H1 (cell line): ENCODE measurements at regions not wholly inside any gene's neighbourhood (a gene's known extent, or its start where the extent isn't known, plus 50 kb on each side); places are given as distances from the start of the nearest gene placed in this dataset.

Experiments used
- CTCF ChIA-PET: fragments of 300-600 bp; sonication (Branson Sonifier 250); formaldehyde crosslinking; loops from one replicate; lab custom pipeline; 2021; ENCODE audit not compliant: partially characterized antibody; lab: Charles Lee
- POLR2A ChIA-PET: fragments of 300-600 bp; sonication (Branson Sonifier 250); formaldehyde crosslinking; loops from one replicate; lab custom pipeline; 2021; ENCODE audit warnings: inconsistent platforms; ENCODE audit not compliant: partially characterized antibody; lab: Charles Lee
- DNase-seq, 2 experiments: peaks; one replicate each; pipeline versions ENCODE4 v3.0.0 to v3.0.0-alpha.2; 2010 to 2022; ENCODE audit warnings: low spot score in 2 of 2, low read depth in 1 of 2, mixed read lengths in 1 of 2
- FAIRE-seq: peaks from 2 replicates; lab custom pipeline; 2011; peaks lifted over from hg19 to GRCh38; lab: Jason Lieb, UNC
- H2AFZ ChIP-seq: 2 replicates; pipeline ENCODE4 v1.8.1; 2012; ENCODE audit warnings: low read length, inconsistent platforms
- H2AK5ac ChIP-seq: 2 replicates; pipeline ENCODE4 v1.6.1; 2013; ENCODE audit warnings: low read depth, low read length
- H2BK120ac ChIP-seq: replicated peaks from 2 replicates; pipeline ENCODE3; 2013; ENCODE audit warnings: low read depth, low read length, inconsistent platforms
- H2BK12ac ChIP-seq: 2 replicates; pipeline ENCODE4 v1.6.1; 2013; ENCODE audit warnings: low read depth, low read length
- H2BK15ac ChIP-seq: 2 replicates; pipeline ENCODE4 v1.6.1; 2013; ENCODE audit warnings: low read length
- H2BK20ac ChIP-seq: 2 replicates; pipeline ENCODE4 v1.6.1; 2013; ENCODE audit warnings: low read length
- H2BK5ac ChIP-seq: 2 replicates; pipeline ENCODE4 v1.6.1; 2013; ENCODE audit warnings: low read depth, low read length
- H3K14ac ChIP-seq: 2 replicates; pipeline ENCODE4 v1.6.1; 2013; ENCODE audit warnings: inconsistent platforms; ENCODE audit not compliant: insufficient read length
- H3K18ac ChIP-seq: 2 replicates; pipeline ENCODE4 v1.6.1; 2013; ENCODE audit warnings: low read length; ENCODE audit errors: extremely low read depth
- H3K23ac ChIP-seq: 2 replicates; pipeline ENCODE4 v1.6.1; 2013; ENCODE audit warnings: inconsistent platforms; ENCODE audit not compliant: insufficient read length
- H3K23me2 ChIP-seq: 2 replicates; pipeline ENCODE4 v1.6.1; 2013; ENCODE audit warnings: low read depth, low read length
- H3K27ac ChIP-seq: 2 replicates; pipeline ENCODE4 v1.6.1; 2011; ENCODE audit warnings: low read depth, low read length, inconsistent platforms
- H3K27me3 ChIP-seq, 4 experiments: replicated peaks in 1 of 4; 1 replicate in 1 of 4; 2 replicates in 3 of 4; pipeline versions ENCODE4 v1.6.1 to v1.8.1; 2011 to 2013; ENCODE audit warnings: low read length in 3 of 4, mild to moderate bottlenecking in 3 of 4, inconsistent platforms in 2 of 4, mixed read lengths in 2 of 4, moderate library complexity in 1 of 4; ENCODE audit not compliant: control insufficient read depth in 3 of 4, insufficient read depth in 3 of 4; ENCODE audit errors: extremely low read depth in 1 of 4
- H3K36me3 ChIP-seq, 4 experiments: 2 replicates each; pipeline versions ENCODE4 v1.6.1 to v1.8.1; 2011 to 2013; ENCODE audit warnings: mild to moderate bottlenecking in 4 of 4, low read length in 3 of 4, moderate library complexity in 2 of 4, control low read depth in 1 of 4, inconsistent platforms in 1 of 4; ENCODE audit not compliant: insufficient read depth in 4 of 4, control insufficient read depth in 2 of 4
- H3K4ac ChIP-seq: replicated peaks from 2 replicates; pipeline ENCODE3; 2013; ENCODE audit warnings: low read length, low read depth, mixed read lengths, inconsistent platforms; ENCODE audit not compliant: insufficient read length
- H3K4me1 ChIP-seq, 4 experiments: replicated peaks in 1 of 4; 1 replicate in 1 of 4; 2 replicates in 3 of 4; pipeline versions ENCODE4 v1.6.1 to v1.8.1; 2011 to 2013; ENCODE audit warnings: low read length in 3 of 4, inconsistent platforms in 2 of 4, mixed read lengths in 1 of 4; ENCODE audit not compliant: insufficient read depth in 4 of 4, control insufficient read depth in 3 of 4
- H3K4me2 ChIP-seq, 2 experiments: 2 replicates each; pipeline versions ENCODE4 v1.6.1 to v1.8.1; 2011 to 2013; ENCODE audit warnings: low read depth in 2 of 2, low read length in 2 of 2, control low read depth in 1 of 2, inconsistent platforms in 1 of 2, mild to moderate bottlenecking in 1 of 2; ENCODE audit not compliant: insufficient read depth in 1 of 2
- H3K4me3 ChIP-seq, 4 experiments: fragments of 200-600, 300-600 bp in 1 of 4; sonication (generic), shearing (Covaris generic), sonication (Bioruptor Twin) in 1 of 4; 2 replicates each; pipeline versions ENCODE4 v1.5.1 to v1.8.1; 2011 to 2016; ENCODE audit warnings: low read length in 4 of 4, low read depth in 3 of 4, control low read depth in 2 of 4, inconsistent platforms in 2 of 4, mild to moderate bottlenecking in 2 of 4, mixed read lengths in 1 of 4, moderate library complexity in 1 of 4; ENCODE audit not compliant: insufficient read depth in 2 of 4; ENCODE audit errors: extremely low read depth in 1 of 4
- H3K56ac ChIP-seq: replicated peaks from 2 replicates; pipeline ENCODE3; 2013; ENCODE audit warnings: low read depth, mild to moderate bottlenecking, mixed read lengths, low read length, inconsistent platforms; ENCODE audit not compliant: insufficient read length
- H3K79me1 ChIP-seq: 2 replicates; pipeline ENCODE4 v1.6.1; 2013; ENCODE audit warnings: low read depth, low read length, control low read depth
- H3K79me2 ChIP-seq, 2 experiments: 2 replicates each; pipeline versions ENCODE4 v1.6.1 to v1.8.1; 2012 to 2013; ENCODE audit warnings: low read length in 2 of 2, mild to moderate bottlenecking in 2 of 2, inconsistent platforms in 1 of 2; ENCODE audit not compliant: insufficient read depth in 2 of 2, control insufficient read depth in 1 of 2
- H3K9ac ChIP-seq, 4 experiments: replicated peaks in 1 of 4; 1 replicate in 1 of 4; 2 replicates in 3 of 4; pipeline versions ENCODE4 v1.6.1 to v1.8.1; 2011 to 2013; ENCODE audit warnings: low read depth in 3 of 4, low read length in 3 of 4, control low read depth in 2 of 4, mild to moderate bottlenecking in 2 of 4, moderate library complexity in 2 of 4, inconsistent platforms in 1 of 4; ENCODE audit errors: extremely low read depth in 1 of 4
- H3K9me3 ChIP-seq, 2 experiments: 2 replicates each; pipeline versions ENCODE4 v1.6.1 to v1.8.1; 2012 to 2013; ENCODE audit warnings: mild to moderate bottlenecking in 2 of 2, moderate library complexity in 2 of 2, control low read depth in 1 of 2, inconsistent platforms in 1 of 2, low read depth in 1 of 2, low read length in 1 of 2, mixed read lengths in 1 of 2; ENCODE audit not compliant: insufficient read depth in 2 of 2
- H4K20me1 ChIP-seq, 2 experiments: replicated peaks in 1 of 2; 2 replicates each; pipeline versions ENCODE3 to v1.8.1; 2011 to 2013; ENCODE audit warnings: inconsistent platforms in 2 of 2, low read length in 2 of 2, mild to moderate bottlenecking in 1 of 2; ENCODE audit not compliant: insufficient read depth in 2 of 2, control insufficient read depth in 1 of 2
- H4K5ac ChIP-seq: 2 replicates; pipeline ENCODE4 v1.6.1; 2013; ENCODE audit warnings: low read length, low read depth, mixed read lengths, inconsistent platforms; ENCODE audit not compliant: insufficient read length
- H4K8ac ChIP-seq: 2 replicates; pipeline ENCODE4 v1.8.0; 2013; ENCODE audit warnings: mild to moderate bottlenecking, moderate library complexity, low read length, inconsistent platforms; ENCODE audit not compliant: insufficient read depth; ENCODE audit errors: extremely low read depth
- H4K91ac ChIP-seq: replicated peaks from 2 replicates; pipeline ENCODE3; 2013; ENCODE audit warnings: low read length, mixed read lengths, inconsistent platforms; ENCODE audit not compliant: insufficient read length
- ASH2L ChIP-seq: fragments of 200-600, 300-600 bp; sonication (generic); IDR thresholded peaks from one replicate; pipeline ENCODE4 v1.7.1; 2017; ENCODE audit warnings: low read length
- EZH2 ChIP-seq: fragments of 200-600 bp; sonication (generic); IDR thresholded peaks from 2 replicates; pipeline ENCODE4 v1.7.1; 2012; ENCODE audit warnings: low read depth, mild to moderate bottlenecking, moderate library complexity, low read length, inconsistent platforms; ENCODE audit not compliant: severe bottlenecking
- KDM1A ChIP-seq: fragments of 200-600, 300-600 bp; sonication (generic); IDR thresholded peaks from 2 replicates; pipeline ENCODE4 v1.7.1; 2016; ENCODE audit warnings: mild to moderate bottlenecking, low read length, borderline replicate concordance
- KDM5A ChIP-seq: fragments of 200-600 bp; IDR thresholded peaks from 2 replicates; pipeline ENCODE4 v1.7.1; 2012; ENCODE audit warnings: mild to moderate bottlenecking, low read length, inconsistent platforms, mixed read lengths
- NANOG ChIP-seq: IDR thresholded peaks from 2 replicates; pipeline ENCODE4 v1.6.1; 2011; ENCODE audit warnings: low read length, low read depth, mild to moderate bottlenecking, inconsistent platforms; ENCODE audit not compliant: insufficient read depth, poor library complexity, severe bottlenecking
- YY1 ChIP-seq: IDR thresholded peaks from 2 replicates; pipeline ENCODE4 v1.6.1; 2011; ENCODE audit warnings: low read depth, mild to moderate bottlenecking, low read length
- WGBS, 2 experiments: shearing (Covaris generic) in 1 of 2; methylation state at CpG; one replicate each; pipeline versions ENCODE4 v1.1.6 to v1.1.7; 2013 to 2015; ENCODE audit warnings: low lambda C conversion rate in 2 of 2, mixed read lengths in 2 of 2, inconsistent platforms in 1 of 2, low coverage in 1 of 2, missing lambda C conversion rate in 1 of 2; ENCODE audit not compliant: insufficient replicate concordance in 2 of 2, insufficient coverage in 1 of 2, insufficient read length in 1 of 2; ENCODE audit errors: extremely low coverage in 1 of 2, missing lambda C conversion rate in 1 of 2; 5-methylcytosine and 5-hydroxymethylcytosine counted together

DNA sequence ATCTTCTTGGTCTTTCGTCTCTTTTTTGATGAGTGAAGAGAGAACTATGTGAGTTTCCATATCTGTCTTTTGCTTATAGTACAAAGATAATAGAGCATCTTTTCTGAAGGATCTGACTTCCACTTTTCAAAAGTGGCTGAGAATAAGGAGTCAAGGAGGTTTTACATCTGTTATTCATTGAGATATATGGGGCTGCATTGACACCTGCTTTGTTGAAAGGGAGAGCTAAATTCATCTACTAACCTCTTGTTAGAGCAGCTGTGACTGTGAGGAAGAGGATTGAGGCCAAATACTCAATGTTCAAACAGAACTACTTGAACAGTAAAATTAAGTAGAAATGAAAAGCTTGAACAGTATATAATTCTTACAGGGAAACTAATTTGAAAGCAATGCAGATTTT is 130.2 kb upstream of the ATP2B1 start:
- H4K8ac ChIP-seq, result no peak overlapping the region
- H3K14ac ChIP-seq, result no peak overlapping the region
- no peaks in the 10 kb centered on the region for H3K79me1 ChIP-seq
- WGBS, 2 experiments, result 88% methylated on average over 1 of the region's 1 CpG; no CpG with 5 or more reads in 1 of the 2 experiments
- no peak overlapping the region for H3K56ac ChIP-seq
- no peak overlapping the region for H2AFZ ChIP-seq
- DNase-seq, result no peak
- H3K9me3 ChIP-seq, result no peaks in the 10 kb centered on the region
- no peak overlapping the region for H2BK15ac ChIP-seq
- H4K91ac ChIP-seq, result no peak overlapping the region
- H3K9ac ChIP-seq, result no peak overlapping the region
- ChIA-PET CTCF (interaction anchor here (0.9 to 2.4 kb wide), 2 partner anchors 10 kb away, joined by 5 read pairs; no protein-coding TSS in a partner anchor), POLR2A (no interaction called here)
- H3K27ac ChIP-seq, result no peak overlapping the region
- no peaks in the 10 kb centered on the region for H4K20me1 ChIP-seq
- no peak overlapping the region for H3K4ac ChIP-seq
- no peaks in the 10 kb centered on the region for H3K23me2 ChIP-seq
- no peaks in the 10 kb centered on the region for H3K27me3 ChIP-seq
- no peak for FAIRE-seq
- H2BK20ac ChIP-seq, result no peak overlapping the region
- no peak overlapping the region for H4K5ac ChIP-seq
- no peak overlapping the region for H2BK12ac ChIP-seq
- no peak overlapping the region for H2BK120ac ChIP-seq
- H3K4me1 ChIP-seq, result no peaks in the 10 kb centered on the region
- no peak overlapping the region for H3K4me3 ChIP-seq
- no peaks in the 10 kb centered on the region for H3K79me2 ChIP-seq
- no peak overlapping the region for H3K4me2 ChIP-seq
- no peak overlapping the region for H3K23ac ChIP-seq
- H3K36me3 ChIP-seq, result no peaks in the 10 kb centered on the region
- H2AK5ac ChIP-seq, result no peak overlapping the region
- no peak overlapping the region for H3K18ac ChIP-seq
- no peak overlapping the region for H2BK5ac ChIP-seq
- no peak for TF ChIP-seq NANOG
- no peak for TF ChIP-seq KDM5A
- TF ChIP-seq EZH2, result no peak
- no peak for TF ChIP-seq YY1
- TF ChIP-seq KDM1A, result no peak
- no peak for TF ChIP-seq ASH2L
